ENCODE measurements at regions not wholly inside any gene's neighbourhood (a gene's known extent, or its start where the extent isn't known, plus 50 kb on each side); places are given as distances from the start of the nearest gene placed in this dataset.
"Not testable (repeated sequence)": the region's sequence is repeated elsewhere in the genome, so short reads cannot be mapped to it uniquely, and the experiment has no call there.

DNA sequence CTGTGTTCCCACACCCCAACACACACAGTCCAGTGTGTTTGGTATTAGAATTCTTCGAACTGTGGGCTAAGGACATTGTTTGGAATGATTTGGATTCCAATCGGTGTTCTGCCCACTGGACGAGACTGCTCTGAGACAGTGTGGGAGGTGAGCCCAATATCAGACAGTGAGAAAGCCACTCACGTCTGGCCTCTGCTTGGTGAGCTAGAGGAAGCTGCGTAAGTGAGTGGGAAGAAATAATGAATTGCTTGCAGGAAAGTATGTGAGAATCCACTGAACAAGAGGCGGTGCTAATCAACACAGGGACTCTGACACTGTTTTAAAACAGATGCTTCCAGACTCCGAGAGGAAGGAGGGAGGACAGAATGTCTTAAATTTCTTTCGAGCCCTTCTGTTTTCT is 675.0 kb upstream of the ANKRD30A start:
- DNase-seq (ENCODE audit: low read depth in 2 of 2), result no peak

DNA sequence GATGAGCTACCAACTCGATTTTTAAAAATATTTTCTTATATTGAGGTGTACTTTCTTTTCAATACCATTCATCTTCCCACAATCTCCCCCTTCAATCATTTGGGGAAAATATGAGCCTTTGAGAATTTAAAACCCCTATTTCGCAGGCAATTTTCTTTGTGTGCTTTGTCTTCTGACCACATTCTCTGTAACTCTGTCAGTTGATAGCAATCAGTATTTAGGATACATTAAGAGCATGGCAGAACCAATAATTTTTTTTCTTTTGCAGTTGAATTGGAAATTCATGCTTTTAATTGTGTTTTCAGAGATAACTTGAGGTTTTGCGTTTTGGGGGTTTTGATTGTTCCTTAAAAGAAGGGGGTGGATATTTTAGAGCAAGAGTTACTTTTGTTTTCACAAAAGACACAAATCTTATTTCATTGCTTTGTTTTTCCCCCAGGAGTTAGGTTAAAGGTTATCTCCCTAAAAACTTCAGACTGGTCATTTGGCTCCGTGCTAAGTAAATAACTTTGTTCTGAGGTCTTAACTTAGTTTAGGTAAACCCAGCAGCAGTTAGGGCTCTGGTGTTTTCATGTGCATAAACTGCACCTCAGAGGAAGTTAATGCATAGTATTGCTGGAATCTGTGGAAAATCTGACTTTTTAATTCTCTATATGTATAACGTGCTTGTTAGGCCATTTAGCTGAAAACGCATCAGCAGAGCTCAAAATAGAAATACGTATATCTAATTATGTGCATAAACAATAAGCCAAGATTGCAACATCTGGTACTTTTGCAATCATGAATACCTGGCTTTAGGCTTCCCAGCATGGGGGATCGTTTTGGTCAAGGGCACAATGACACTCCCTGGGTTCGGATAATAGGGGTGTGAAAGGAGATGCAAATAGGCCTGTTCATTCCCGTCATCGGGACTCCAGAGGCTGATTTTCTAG is 676.4 kb upstream of the ANKRD30A start:
- no peak for DNase-seq (ENCODE audit: low read depth in 2 of 2)

DNA sequence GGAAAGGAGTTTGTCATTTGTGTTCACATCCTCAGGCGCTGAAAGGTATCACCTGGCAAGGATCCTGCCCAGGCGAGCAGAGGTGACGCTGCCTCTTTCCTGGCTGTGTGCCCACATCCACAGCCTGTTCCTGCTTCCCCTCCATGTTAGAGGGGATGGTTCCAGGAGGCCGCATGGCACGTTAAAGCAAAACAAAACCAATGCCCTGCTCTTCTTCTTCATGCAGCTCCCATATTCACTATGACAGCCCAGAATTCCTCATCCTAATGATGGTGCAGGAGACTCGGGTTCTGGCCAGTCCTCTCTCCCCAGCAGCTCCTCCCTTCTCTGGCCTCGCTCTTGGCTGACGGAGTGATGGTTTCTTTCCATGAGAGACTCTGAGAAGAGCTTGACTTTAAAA is 678.5 kb upstream of the ANKRD30A start:
- DNase-seq (ENCODE audit: low read depth in 2 of 2), result no peak

DNA sequence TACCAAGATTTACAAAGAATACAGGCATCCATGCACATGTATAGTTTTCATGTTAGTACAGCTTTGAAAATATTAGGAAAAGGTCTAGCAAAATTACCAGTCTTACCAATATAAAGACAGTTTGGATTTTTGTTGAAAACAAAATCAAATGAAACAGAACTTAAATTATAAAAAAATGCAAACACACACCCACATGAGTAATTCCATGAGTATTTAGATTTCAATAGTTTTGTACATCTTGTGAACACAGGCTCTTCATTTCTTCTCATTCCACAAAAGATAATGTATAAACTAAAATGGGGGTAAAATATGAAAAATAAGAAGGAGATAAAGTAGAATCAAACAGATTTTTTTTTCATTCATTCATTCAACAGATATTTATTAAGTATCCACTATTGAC is 682.2 kb upstream of the ANKRD30A start:
- DNase-seq (ENCODE audit: low read depth in 2 of 2), result no peak

DNA sequence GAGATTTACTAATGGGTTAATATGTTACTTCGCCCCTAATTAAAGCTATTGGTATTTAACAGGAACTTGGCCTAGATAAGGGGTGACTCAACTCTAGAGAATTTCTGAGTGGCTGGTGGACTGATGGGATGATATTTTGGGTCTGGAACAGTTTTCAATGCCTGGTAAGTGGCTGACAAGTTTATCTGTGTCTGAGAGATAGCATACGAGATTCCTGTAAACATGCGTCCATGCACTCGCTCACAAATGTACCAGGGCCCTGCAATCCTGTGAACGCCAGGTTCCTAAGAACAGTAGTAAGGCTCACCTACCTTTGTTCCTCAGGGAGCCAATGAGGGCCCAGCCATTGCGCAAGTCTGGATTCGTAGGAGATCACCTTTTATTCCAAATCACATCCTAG is 683.8 kb upstream of the ANKRD30A start:
- DNase-seq (ENCODE audit: low read depth in 2 of 2), result no peak

DNA sequence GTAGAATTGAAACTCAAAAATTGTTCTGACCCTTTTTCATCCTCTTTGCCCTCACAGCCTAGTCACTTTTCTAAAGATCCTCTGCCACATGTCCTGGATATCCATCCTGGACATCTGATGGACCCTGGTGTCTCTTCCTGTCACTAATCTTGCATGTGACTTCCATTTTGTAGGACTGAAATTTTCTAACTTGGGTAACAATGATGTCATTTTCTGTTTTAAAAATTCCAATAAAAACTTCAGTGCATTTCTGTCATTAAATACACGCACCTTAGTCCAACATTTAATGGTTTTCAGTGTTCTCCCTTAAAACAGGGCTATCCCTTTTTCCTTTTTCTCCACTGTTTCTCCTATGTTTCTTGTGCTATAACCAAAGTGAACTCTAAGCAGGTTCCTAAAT is 684.9 kb upstream of the ANKRD30A start:
- DNase-seq (ENCODE audit: low read depth in 2 of 2), result no peak

DNA sequence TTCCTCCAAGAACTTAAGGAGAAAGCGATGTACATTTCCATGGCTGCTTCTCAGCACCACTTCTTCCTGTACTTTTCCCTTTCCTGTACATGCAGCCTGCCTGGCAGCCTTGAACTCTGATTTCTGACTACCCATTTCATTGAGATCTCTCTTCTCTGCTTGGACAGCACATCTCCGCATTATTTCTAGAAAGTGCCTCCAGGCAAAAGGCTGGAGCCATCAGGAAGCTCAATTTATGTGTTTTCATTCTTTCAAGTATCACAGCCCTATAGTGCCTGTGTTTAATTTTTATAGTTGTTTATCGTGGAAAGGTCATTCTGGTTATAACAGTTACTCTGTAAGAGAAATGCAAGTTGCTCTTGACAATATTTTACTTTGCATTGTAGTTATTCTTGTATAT is 688.0 kb upstream of the ANKRD30A start:
- no peak for DNase-seq (ENCODE audit: low read depth in 2 of 2)

DNA sequence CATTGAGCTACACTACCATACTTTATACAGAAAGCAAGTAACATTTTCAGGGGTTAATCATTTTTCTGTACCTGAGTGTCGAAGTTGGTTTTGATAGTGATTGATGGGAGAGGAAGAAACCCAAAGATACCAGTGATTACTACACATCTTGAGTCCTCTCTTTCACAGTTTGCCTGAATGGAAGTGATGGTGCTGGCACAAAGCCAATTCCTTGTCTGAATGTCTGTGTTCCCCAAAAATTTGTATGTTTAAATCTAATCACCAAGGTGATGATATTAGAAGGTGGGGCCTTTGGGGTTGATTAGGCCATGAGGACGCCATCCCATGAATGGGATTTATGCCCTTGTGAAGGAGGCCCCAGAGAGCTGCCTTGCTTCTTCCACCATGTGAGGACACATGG is 696.9 kb upstream of the ANKRD30A start:
- no peak for DNase-seq (ENCODE audit: low read depth in 2 of 2)

DNA sequence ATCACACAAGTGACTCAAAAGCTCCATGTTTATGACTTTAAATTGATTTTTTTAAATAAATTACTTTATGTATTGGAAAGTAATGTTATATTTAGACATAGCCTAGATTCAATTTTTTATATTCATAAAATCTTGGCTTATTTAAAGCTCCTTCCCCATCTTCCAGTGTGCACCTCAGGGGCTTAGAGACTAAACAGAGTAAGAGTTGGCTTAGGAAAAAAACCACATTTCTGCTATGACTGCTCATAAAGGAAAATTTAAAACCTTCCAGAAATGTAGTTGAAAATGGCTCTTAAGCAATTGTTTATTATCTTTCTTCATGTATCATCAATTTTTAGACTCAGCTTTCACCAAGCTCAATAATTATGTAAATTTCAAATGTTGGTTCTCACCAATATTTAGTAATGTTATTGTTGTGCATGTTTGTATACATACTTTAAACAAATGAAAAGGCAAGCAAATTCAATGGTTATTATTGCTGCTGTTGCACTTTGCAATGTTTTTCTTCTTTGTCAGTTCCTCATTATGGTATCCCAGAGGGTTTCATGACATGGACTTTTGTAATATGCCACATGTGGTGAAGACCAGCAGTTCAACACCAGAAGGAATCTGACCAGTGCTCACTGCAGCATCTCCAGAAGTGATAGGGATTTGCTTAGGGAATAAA is 700.1 kb upstream of the ANKRD30A start:
- DNase-seq (ENCODE audit: low read depth in 2 of 2), result no peak

DNA sequence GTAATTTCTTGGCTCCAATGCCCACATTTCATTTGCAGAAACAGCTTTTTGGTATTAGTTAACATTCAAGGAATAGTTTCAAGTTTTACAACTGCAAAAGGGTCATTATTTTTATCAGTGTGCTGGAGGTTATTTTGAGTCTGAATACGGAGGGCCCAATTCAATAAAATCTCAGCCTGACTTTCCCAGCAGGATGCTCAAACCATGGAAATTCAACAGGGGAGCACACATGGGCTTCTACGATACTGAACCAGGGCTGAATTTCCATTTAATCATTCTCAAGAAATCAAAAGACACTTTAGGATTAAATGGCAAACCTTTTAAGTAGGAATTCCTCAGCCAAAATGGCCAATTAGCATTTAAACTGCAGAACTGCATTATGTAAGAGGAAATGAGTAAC is 700.9 kb upstream of the ANKRD30A start:
- no peak for DNase-seq (ENCODE audit: low read depth in 2 of 2)

DNA sequence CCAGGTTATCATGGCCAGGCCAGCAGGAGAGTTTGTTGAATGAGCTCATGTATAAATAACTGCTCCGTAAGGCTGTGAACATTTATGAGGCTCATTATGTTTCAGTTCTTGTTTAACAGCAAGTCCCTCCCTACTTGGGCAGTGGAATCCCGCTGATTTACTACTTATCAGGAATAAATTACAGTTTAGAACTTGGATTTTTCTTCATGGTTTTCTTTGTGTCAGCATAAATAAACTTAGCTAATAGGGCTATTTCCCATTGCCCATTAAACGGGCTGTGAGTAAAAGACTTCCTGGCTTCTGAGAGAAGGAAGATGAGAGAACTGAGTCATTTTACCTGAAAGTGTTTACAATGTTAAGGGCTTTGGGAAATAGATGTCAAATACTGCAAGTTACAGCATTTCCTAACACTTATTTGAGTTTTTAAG is 701.6 kb upstream of the ANKRD30A start:
- no peak for DNase-seq (ENCODE audit: low read depth in 2 of 2)

DNA sequence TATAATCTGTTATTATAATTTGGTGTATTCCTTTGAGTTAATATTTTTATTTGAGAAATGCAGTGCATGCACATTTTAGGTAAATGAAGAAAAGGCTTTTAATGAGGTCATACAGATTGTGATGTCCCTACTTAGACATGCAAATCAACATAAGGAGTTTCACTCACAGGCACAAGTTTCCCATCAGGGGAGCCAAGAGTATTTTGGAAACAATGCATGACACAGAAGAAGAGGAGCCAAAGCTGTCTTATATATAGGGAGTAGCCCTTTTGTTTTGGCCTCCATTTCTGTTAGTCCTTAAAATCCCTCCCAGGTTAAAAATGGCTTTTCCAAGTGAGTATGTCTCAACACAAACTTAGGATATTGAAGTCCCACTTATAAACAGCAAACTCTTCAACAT is 703.4 kb upstream of the ANKRD30A start:
- no peak for DNase-seq (ENCODE audit: low read depth in 2 of 2)

DNA sequence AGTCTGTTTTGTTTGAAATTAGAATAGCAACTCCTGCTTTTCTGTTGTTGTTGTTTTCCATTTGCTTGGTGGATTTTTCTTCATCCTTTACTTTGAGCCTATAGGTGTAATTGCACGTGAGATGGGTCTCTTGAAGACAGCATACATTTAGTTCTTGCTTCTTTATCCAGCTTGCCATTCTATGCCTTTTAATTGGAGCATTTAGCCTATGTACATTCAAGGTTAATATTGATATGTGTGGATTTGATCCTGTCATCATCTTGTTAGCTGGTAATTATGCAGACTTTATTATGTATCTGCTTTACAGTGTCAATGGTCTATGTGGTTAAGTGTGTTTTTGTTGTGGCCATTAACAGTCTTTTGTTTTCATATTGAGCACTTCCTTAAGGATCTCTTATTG is 708.9 kb upstream of the ANKRD30A start:
- DNase-seq (ENCODE audit: low read depth in 2 of 2), result no peak

DNA sequence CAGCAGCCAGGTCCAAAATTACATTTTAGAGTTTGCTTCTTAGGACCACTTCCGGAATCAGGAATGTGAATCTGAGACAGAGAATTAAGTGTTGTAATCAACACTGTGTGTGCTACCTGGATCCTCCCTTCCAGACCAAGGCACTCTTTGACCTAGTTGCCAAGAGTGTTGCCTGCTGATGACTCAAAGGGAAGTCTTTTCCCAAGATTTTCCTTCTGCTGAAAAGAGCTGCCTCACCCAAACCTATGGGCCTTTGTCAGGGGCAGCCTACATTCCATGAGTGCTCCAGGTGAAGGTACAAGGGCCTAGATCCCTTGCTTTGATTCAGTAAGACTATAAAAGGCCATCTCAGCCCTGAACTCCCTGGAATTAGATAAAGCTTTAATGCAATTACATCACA is 712.5 kb upstream of the ANKRD30A start:
- DNase-seq (ENCODE audit: low read depth in 2 of 2), result no peak

DNA sequence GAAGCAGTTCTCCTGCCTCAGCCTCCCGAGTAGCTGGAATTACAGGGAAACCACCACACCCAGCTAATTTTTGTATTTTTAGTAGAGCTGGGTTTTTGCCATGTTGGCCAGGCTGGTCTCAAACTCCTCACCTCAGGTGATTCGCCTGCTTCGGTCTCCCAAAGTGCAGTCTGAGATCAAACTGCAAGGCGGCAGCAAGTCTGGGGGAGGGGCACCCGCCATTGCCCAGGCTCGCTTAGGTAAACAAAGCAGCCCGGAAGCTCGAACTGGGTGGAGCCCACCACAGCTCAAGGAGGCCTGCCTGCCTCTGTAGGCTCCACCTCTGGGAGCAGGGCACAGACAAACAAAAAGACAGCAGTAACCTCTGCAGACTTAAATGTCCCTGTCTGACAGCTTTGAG is 725.2 kb upstream of the ANKRD30A start:
- DNase-seq (ENCODE audit: low read depth in 2 of 2), result not testable (repeated sequence)

DNA sequence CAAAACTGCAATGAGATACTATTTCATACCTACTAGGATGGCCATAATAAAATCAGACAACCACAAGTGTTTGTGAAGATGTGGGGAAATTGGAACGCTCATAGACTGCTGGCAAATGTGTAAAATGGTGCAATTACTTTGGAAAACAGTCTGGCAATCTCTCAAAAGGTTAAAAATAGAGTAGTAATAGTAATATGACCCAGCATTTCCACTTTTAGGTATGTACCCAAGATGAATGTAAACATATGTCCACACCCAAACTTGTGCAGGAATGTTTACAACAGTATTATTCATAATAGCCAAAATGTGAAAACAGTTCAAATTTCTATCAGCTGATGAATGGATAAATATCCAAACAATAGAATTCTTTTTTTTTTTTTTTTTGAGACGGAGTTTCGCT is 731.6 kb upstream of the ANKRD30A start:
- DNase-seq (ENCODE audit: low read depth in 2 of 2), result no peak

DNA sequence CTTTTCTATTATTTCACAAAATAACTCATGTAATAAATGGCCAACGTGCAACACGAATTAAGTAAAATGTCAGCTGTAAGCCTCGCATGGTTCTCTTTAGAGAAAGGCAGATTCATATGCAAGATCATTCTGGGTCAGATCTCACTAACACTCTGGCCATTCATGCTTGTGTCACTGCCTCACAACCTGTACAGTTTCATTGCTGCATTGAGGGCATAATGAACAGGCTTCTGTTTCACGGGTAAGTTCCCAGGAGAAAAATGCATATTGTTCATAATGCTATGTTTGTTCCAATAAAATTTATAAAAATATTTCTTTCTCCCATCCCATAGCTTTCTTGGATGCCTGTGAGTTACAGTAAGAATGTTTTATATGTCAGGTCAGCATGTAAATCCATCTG is 734.0 kb upstream of the ANKRD30A start:
- no peak for DNase-seq (ENCODE audit: low read depth in 2 of 2)

DNA sequence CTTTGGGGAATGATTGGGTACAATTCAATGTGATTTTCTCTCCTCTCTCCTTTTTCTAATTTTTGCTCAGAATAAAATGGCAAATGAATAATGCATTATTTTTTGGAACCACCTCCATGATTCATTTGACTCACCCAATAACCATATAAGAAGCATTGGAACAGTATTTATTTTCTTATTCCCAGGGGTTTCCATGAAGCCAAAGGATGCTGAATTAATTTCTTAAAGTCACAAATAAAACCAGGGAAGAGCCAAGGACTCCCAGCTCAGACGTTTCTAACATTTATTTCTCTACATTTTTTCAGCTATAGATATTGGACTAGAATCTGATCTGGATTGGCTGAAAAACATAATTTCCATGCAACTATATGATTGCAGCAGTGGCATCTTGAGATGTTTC is 735.2 kb upstream of the ANKRD30A start:
- no peak for DNase-seq (ENCODE audit: low read depth in 2 of 2)

DNA sequence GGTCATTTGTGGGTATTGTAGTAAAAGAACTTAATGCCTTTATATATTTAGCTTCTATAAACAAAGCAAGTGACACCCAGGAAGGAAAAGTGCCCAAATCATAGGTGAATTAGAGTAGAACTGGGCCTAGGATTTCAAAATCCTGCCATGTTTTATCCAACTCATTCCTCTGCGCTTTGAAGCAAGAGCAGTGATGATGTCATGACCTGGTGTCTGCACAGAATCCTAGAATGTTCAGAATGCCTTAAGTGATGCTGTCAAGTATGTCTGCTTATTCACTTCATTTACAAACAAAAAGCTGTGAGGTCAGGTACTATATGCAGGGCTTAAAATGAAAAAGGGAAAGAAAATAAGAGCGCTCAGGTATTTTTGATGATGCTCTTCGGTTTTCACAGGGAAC is 737.2 kb upstream of the ANKRD30A start:
- DNase-seq (ENCODE audit: low read depth in 2 of 2), result no peak

DNA sequence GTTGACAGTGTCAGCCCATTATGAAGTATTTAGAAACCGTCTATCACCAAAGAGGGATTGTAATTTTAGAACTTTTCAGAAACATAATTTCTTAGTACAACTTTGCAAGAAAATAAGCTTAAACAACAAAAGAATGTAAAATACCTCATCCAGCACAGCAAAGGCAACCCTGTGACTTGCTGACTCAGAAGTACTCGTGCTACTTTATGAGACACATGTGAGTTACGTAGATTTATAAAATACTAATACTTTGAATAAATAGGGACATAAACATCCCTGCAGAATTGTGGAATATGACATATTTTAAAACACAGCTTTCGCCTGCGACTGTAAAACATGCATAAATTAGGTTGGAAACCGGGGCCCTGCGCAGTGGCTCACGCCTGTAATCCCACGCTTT is 739.7 kb upstream of the ANKRD30A start:
- DNase-seq (ENCODE audit: low read depth in 2 of 2), result no peak

DNA sequence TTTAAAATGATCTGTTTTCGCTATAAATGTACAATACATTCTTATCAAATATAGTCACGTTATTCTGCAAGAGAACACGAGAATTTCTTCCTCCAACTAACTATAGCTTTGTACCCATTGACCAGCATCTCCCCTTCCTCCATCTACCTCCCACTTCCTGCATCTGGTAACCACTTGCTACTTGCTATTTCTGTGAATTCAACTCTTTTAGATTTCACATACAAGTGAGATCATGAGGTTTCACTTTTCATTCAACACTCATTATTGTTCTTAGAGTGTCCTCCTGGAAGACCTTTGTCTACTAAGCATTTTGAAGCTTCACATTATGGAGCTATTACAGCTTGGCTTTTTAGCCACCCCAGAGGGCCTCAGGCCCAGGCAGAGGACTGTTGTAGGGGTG is 741.3 kb upstream of the FZD8 start:
- no peak for DNase-seq (ENCODE audit: low read depth in 2 of 2)

DNA sequence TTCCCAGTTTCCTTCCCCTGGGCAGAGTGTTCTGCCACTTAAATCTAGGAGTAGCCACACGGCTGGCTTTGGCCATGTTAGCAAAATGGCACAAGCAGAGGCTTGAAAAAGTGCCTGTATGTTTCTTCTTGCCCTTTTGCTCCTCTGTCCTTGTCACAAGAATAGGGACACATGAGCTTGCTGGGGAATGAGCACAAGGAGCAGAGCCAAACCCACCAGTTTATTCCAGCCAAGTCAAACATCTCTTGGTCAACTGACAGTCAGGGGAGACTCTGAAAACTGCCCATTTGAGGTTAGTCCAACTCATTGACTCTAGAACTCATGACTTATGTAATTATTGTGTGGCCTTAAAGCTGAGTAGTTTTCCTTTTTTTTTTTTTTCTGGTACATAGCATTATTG is 739.7 kb upstream of the FZD8 start:
- DNase-seq (ENCODE audit: low read depth in 2 of 2), result no peak

DNA sequence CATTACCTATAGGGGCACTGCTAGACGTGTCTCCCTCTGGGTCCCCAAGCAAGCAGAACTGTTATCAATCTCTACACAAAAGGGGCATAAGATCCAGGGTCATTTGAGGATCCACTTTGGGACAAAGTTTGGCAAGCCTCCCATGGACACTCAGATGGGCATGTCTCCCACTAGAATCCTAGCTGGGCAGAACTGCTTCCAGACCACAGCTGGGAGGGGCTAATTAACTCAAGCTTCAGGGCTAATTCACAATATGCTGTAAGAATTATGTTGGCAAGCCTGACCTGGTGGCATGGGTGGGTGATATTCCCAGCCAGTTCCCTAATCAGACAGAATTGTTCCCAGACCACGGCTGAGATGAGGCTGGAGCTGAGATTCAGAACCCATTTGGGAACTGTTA is 738.4 kb upstream of the FZD8 start:
- DNase-seq (ENCODE audit: low read depth in 2 of 2), result no peak

All from stimulated activated CD4-positive, alpha-beta T cell treated with anti-CD3 and anti-CD28 coated beads, Interleukin-4, amount 100 ng/mL, for 48 hours (primary cell).